Mesothelial cell of epicardium (in vitro differentiated cells): ENCODE measurements at regions not wholly inside any gene's neighbourhood (a gene's known extent, or its start where the extent isn't known, plus 50 kb on each side); places are given as distances from the start of the nearest gene placed in this dataset.

Source experiments
- DNase-seq, 2 experiments: peaks; one replicate each; pipeline ENCODE4 v3.0.0; 2021; ENCODE audit warnings: low spot score in 2 of 2; ENCODE audit not compliant: unreplicated experiment in 2 of 2
- H3K27ac Mint-ChIP-seq: 2 replicates; pipeline ENCODE4 v1.8.0; 2021; ENCODE audit warnings: mixed read lengths
- H3K27me3 Mint-ChIP-seq: 2 replicates; pipeline ENCODE4 v1.8.0; 2021; ENCODE audit warnings: low read depth, mixed read lengths
- H3K36me3 Mint-ChIP-seq: 2 replicates; pipeline ENCODE4 v1.8.0; 2021; ENCODE audit warnings: mixed read lengths
- H3K4me1 Mint-ChIP-seq: 2 replicates; pipeline ENCODE4 v1.8.0; 2021; ENCODE audit warnings: mixed read lengths
- H3K4me3 Mint-ChIP-seq: 2 replicates; pipeline ENCODE4 v1.8.0; 2021; ENCODE audit warnings: mild to moderate bottlenecking, moderate library complexity, mixed read lengths
- H3K9me3 Mint-ChIP-seq: 2 replicates; pipeline ENCODE4 v1.8.0; 2021; ENCODE audit warnings: mixed read lengths
- TF ChIP-seq, protein P1 (sequence below): fragments of 200-600 bp; sonication (generic); IDR thresholded peaks from one replicate; pipeline ENCODE4 v1.5.0; 2021; ENCODE audit warnings: antibody characterized with exemption; ENCODE audit not compliant: unreplicated experiment

DNA sequence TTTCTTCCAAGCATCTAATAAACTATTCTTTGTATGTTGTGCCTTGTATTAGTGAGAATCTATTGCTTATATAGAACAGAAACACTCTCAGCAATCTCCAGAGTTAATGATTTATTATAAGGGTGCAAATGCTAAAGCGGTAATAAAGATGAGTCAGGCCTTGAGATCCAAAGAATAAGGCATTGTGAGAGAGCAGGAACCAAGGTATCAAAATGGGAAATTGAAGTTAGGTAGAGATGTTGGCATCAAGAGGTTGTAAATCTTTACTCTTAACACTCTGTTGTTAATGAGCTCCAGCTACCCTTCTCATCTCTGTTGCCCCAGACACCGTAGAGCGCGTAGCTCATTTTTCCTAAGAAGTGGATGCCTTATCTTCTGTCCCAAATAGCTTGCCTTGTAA is 375.2 kb downstream of the ARL4A start:
- H3K27me3 Mint-ChIP-seq: no peaks in the 10 kb centered on the region
- H3K4me3 Mint-ChIP-seq: no peak overlapping the region
- DNase-seq: no peak
- no peaks in the 10 kb centered on the region for H3K36me3 Mint-ChIP-seq
- peaks cover 9% of the 10 kb centered on the region for H3K9me3 Mint-ChIP-seq
- no peak overlapping the region for H3K27ac Mint-ChIP-seq
- peaks cover 23% of the 10 kb centered on the region for H3K4me1 Mint-ChIP-seq
- TF ChIP-seq, protein P1, sequence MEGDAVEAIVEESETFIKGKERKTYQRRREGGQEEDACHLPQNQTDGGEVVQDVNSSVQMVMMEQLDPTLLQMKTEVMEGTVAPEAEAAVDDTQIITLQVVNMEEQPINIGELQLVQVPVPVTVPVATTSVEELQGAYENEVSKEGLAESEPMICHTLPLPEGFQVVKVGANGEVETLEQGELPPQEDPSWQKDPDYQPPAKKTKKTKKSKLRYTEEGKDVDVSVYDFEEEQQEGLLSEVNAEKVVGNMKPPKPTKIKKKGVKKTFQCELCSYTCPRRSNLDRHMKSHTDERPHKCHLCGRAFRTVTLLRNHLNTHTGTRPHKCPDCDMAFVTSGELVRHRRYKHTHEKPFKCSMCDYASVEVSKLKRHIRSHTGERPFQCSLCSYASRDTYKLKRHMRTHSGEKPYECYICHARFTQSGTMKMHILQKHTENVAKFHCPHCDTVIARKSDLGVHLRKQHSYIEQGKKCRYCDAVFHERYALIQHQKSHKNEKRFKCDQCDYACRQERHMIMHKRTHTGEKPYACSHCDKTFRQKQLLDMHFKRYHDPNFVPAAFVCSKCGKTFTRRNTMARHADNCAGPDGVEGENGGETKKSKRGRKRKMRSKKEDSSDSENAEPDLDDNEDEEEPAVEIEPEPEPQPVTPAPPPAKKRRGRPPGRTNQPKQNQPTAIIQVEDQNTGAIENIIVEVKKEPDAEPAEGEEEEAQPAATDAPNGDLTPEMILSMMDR: no peak

DNA sequence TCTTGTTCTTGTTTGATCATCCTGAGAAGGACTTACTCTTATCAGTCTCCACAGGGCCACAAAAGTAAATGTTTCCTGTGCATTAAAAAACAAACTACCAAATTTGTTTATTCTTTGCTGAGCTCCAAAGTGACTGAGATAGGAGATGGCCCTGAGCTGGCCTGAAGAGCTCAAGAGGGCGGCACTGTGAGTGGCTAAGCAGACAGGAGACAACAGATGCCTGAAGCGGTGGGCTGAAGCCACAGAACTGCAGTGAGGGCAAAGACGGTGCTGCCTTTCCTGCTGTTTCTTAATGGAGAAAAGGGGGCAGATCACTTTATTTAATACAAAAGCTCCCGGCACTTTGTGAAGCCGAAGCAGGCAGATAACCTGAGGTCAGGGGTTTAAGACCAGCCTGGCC is 379.6 kb downstream of the ARL4A start:
- no peaks in the 10 kb centered on the region for H3K27me3 Mint-ChIP-seq
- no peak for DNase-seq
- H3K36me3 Mint-ChIP-seq: no peaks in the 10 kb centered on the region
- H3K4me3 Mint-ChIP-seq: no peak overlapping the region
- peak overlapping the region; percentile 33 for H3K27ac Mint-ChIP-seq
- peaks cover 17% of the 10 kb centered on the region for H3K4me1 Mint-ChIP-seq
- TF ChIP-seq, protein P1: no peak
- H3K9me3 Mint-ChIP-seq: peaks cover 3% of the 10 kb centered on the region

DNA sequence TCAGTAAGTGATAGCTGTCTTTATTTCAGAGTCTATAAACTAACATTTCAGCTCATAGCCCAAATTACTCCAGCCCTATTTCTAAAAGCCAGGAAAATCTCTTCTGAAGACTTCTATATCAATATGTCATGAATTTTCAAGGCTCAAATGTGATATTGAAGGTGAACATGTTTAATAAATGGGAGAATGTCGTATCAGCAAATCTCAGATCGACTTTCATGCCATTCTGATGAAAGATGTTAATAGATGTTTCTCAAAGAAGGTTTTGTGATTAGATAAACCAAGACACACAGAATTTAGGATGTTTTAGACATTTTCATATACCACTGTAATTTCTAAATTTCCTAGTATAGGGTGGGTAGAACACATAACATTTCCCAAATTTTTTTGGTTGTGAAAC is 380.6 kb downstream of the ARL4A start:
- Mint-ChIP-seq H3K27me3 (no peaks in the 10 kb centered on the region), H3K36me3 (no peaks in the 10 kb centered on the region), H3K9me3 (peaks cover 3% of the 10 kb centered on the region), H3K4me3 (no peak overlapping the region), H3K4me1 (peaks cover 19% of the 10 kb centered on the region), H3K27ac (no peak overlapping the region)
- TF ChIP-seq, protein P1: no peak
- DNase-seq: no peak

DNA sequence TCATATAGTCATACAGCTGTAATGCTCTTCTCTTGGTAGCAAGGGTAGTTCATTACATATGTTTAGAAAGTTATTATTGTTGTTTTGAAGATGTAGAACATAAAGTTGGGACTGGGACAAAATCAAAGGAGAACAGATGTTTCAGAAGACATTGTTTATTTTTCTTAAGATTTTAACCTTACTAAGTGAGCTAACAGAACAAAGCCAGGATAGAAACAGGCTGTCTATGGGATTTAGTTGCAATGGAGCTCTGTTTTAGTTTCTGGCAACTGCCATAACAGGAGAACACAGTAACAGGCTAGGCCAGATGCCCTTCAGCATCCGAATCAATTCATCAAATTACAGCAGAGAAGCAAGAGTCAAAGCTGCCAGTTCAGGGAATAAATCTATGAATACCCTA is 382.4 kb downstream of the ARL4A start:
- Mint-ChIP-seq H3K27ac (peak overlapping the region; percentile 56), H3K4me3 (no peak overlapping the region), H3K27me3 (no peaks in the 10 kb centered on the region), H3K36me3 (no peaks in the 10 kb centered on the region), H3K9me3 (no peaks in the 10 kb centered on the region), H3K4me1 (peaks cover 10% of the 10 kb centered on the region)
- no peak for DNase-seq
- TF ChIP-seq, protein P1: no peak

DNA sequence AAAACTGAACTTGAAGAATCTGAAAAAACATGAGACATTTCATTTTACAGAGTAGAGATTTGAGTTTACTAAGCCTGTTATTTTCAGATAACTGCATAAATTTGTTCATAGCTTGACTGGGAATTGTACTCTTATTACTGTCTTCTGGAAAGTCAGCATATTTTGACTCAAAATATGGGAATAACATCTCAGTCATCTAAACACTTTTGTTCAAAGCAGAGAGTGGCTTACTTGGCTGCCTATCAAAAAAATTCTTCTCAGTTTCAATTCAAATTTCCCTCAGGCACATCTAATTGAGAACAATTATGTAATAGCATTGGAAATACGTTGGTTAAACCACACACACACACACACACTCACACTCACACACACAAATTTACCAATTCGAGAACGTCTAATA is 384.6 kb downstream of the ARL4A start:
- Mint-ChIP-seq H3K27me3 (no peaks in the 10 kb centered on the region), H3K36me3 (no peaks in the 10 kb centered on the region), H3K27ac (peak overlapping the region; percentile 61), H3K4me3 (no peak overlapping the region), H3K4me1 (peaks cover 10% of the 10 kb centered on the region), H3K9me3 (no peaks in the 10 kb centered on the region)
- DNase-seq: no peak
- TF ChIP-seq, protein P1: no peak

DNA sequence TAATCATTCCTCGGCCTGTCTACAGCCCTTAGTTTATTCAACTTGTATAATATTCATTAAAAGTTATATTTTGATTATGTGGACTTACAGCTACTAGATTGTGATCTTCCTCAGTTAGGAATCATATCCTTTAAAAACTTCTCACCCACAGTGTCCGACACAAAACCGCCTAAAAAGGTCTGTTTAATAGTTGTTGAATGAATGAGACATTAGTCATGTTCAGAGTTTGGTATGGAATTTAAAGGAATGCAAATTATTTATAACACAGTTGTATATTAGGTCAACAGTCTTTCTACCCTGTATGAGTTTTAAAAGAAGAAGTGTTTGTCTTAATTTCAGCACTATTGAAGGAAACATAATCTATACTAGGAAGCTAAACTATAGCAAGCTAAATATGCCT is 390.0 kb downstream of the ARL4A start:
- Mint-ChIP-seq H3K4me3 (no peak overlapping the region), H3K27me3 (no peaks in the 10 kb centered on the region), H3K27ac (no peak overlapping the region), H3K4me1 (peaks cover 10% of the 10 kb centered on the region), H3K36me3 (no peaks in the 10 kb centered on the region), H3K9me3 (no peaks in the 10 kb centered on the region)
- DNase-seq: no peak
- TF ChIP-seq, protein P1: no peak
